OCI-LY1 (cell line): ENCODE measurements at regions not wholly inside any gene's neighbourhood (a gene's known extent, or its start where the extent isn't known, plus 50 kb on each side); places are given as distances from the start of the nearest gene placed in this dataset.

ENCODE experiments used
- EZH2 ChIP-seq: fragments of 200-600 bp; sonication (generic), shearing (Covaris generic); IDR thresholded peaks from 2 replicates; pipeline ENCODE4 v1.8.0; 2017; ENCODE audit warnings: borderline replicate concordance, mixed run types, mild to moderate bottlenecking, antibody characterized with exemption, low read length, moderate library complexity, mixed read lengths
- TF ChIP-seq, protein P1 (sequence below): fragments of 200-600 bp; sonication (generic), shearing (Covaris generic); IDR thresholded peaks from 2 replicates; pipeline ENCODE4 v1.5.1; 2017; ENCODE audit warnings: mild to moderate bottlenecking, antibody characterized with exemption, low read length, moderate library complexity, mixed read lengths

DNA sequence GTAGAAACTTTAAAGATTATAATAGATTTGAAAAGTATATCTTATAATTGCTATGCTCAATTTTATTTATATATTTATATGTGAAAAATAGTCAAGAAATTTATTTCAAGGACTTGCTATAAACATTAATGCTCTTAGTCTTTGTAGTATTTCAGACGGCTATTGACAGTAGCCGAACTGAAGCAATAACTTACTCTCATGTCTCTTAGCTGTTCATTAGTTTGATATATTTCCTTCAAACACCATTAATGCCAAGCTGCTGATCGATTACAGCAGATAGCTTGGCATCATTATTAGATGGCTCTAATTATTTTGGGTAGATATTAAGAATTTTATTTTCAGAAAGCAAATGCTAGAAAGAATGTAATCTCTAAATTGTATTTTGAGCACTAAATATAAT lies 1151.5 kb upstream of the SPRY2 start:
- TF ChIP-seq, protein P1, sequence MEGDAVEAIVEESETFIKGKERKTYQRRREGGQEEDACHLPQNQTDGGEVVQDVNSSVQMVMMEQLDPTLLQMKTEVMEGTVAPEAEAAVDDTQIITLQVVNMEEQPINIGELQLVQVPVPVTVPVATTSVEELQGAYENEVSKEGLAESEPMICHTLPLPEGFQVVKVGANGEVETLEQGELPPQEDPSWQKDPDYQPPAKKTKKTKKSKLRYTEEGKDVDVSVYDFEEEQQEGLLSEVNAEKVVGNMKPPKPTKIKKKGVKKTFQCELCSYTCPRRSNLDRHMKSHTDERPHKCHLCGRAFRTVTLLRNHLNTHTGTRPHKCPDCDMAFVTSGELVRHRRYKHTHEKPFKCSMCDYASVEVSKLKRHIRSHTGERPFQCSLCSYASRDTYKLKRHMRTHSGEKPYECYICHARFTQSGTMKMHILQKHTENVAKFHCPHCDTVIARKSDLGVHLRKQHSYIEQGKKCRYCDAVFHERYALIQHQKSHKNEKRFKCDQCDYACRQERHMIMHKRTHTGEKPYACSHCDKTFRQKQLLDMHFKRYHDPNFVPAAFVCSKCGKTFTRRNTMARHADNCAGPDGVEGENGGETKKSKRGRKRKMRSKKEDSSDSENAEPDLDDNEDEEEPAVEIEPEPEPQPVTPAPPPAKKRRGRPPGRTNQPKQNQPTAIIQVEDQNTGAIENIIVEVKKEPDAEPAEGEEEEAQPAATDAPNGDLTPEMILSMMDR: no peak
- TF ChIP-seq EZH2: no peak
